HEK293 (cell line): ENCODE measurements at regions not wholly inside any gene's neighbourhood (a gene's known extent, or its start where the extent isn't known, plus 50 kb on each side); places are given as distances from the start of the nearest gene placed in this dataset.

ENCODE experiments used
- CTCF ChIA-PET: fragments of 350-600 bp; formaldehyde crosslinking; extraction: SDS; loops from one replicate; lab custom pipeline; 2021; ENCODE audit warnings: antibody characterized with exemption; lab: Yijun Ruan, JAX
- POLR2A ChIA-PET: fragments of 300-600 bp; formaldehyde crosslinking; extraction: SDS; loops from one replicate; lab custom pipeline; 2020; ENCODE audit warnings: antibody characterized with exemption, inconsistent platforms; lab: Yijun Ruan, JAX
- H3K27ac ChIP-seq: fragments of 200-500 bp; sonication (Bioruptor generic); 2 replicates; pipeline ENCODE4 v1.5.1; 2014; ENCODE audit warnings: low read depth, low read length, control low read depth, inconsistent platforms; ENCODE audit errors: extremely low read depth
- H3K36me3 ChIP-seq, 2 experiments: fragments of 200-500 bp in 1 of 2; sonication (Bioruptor generic) in 1 of 2; 1 replicate in 1 of 2; 2 replicates in 1 of 2; pipeline ENCODE4 v1.5.1; 2014 to 2017; ENCODE audit warnings: inconsistent platforms in 2 of 2, low read length in 2 of 2; ENCODE audit not compliant: control insufficient read depth in 2 of 2, insufficient read depth in 1 of 2
- H3K4me1 ChIP-seq: fragments of 200-500 bp; sonication (Bioruptor generic); 2 replicates; pipeline ENCODE4 v1.5.1; 2014; ENCODE audit warnings: mild to moderate bottlenecking, low read length, inconsistent platforms; ENCODE audit not compliant: control insufficient read depth, insufficient read depth
- H3K4me3 ChIP-seq: 2 replicates; pipeline ENCODE4 v1.5.1; 2011; ENCODE audit warnings: low read depth, mild to moderate bottlenecking, control low read depth, low read length, moderate library complexity
- H3K9me3 ChIP-seq: fragments of 200-500 bp; sonication (Bioruptor generic); 2 replicates; pipeline ENCODE4 v1.5.1; 2014; ENCODE audit warnings: low read depth, low read length, inconsistent platforms; ENCODE audit not compliant: control insufficient read depth, insufficient read depth
- CTCF ChIP-seq: fragments of 450-650 bp; formaldehyde crosslinking; IDR thresholded peaks from 2 replicates; pipeline ENCODE4 v1.5.1; 2016; ENCODE audit warnings: missing biosample characterization, missing genetic modification characterization
- EGR2 ChIP-seq: fragments of 450-650 bp; formaldehyde crosslinking; IDR thresholded peaks from 2 replicates; pipeline ENCODE4 v1.5.1; 2016; ENCODE audit warnings: low read depth, missing biosample characterization, missing genetic modification characterization
- ELK4 ChIP-seq: IDR thresholded peaks from 2 replicates; pipeline ENCODE4 v1.6.1; 2011; ENCODE audit warnings: mild to moderate bottlenecking, low read depth, low read length, borderline replicate concordance
- GLI4 ChIP-seq: fragments of 450-650 bp; formaldehyde crosslinking; IDR thresholded peaks from 2 replicates; pipeline ENCODE4 v1.5.1; 2016; ENCODE audit warnings: missing biosample characterization, missing genetic modification characterization
- GLIS1 ChIP-seq: fragments of 450-650 bp; formaldehyde crosslinking; IDR thresholded peaks from 2 replicates; pipeline ENCODE4 v1.5.1; 2016; ENCODE audit warnings: missing biosample characterization, missing genetic modification characterization
- KLF16 ChIP-seq: fragments of 450-650 bp; formaldehyde crosslinking; IDR thresholded peaks from 2 replicates; pipeline ENCODE4 v1.5.1; 2017; ENCODE audit warnings: missing biosample characterization, missing genetic modification characterization
- PRDM1 ChIP-seq: fragments of 450-650 bp; formaldehyde crosslinking; IDR thresholded peaks from 2 replicates; pipeline ENCODE4; 2016; ENCODE audit warnings: missing biosample characterization, missing genetic modification characterization
- WT1 ChIP-seq: fragments of 450-650 bp; formaldehyde crosslinking; IDR thresholded peaks from 2 replicates; pipeline ENCODE4 v1.5.1; 2016; ENCODE audit warnings: missing biosample characterization, missing genetic modification characterization
- ZBTB10 ChIP-seq: fragments of 450-650 bp; formaldehyde crosslinking; IDR thresholded peaks from 2 replicates; pipeline ENCODE4 v1.5.1; 2016; ENCODE audit warnings: missing biosample characterization, missing genetic modification characterization
- ZFHX2 ChIP-seq: fragments of 450-650 bp; formaldehyde crosslinking; conservative IDR thresholded peaks from 2 replicates; pipeline ENCODE4 v1.5.1; 2016; ENCODE audit warnings: missing biosample characterization, missing genetic modification characterization
- ZNF10 ChIP-seq: fragments of 450-650 bp; formaldehyde crosslinking; IDR thresholded peaks from 2 replicates; pipeline ENCODE4 v1.5.1; 2017; ENCODE audit warnings: missing biosample characterization, missing genetic modification characterization
- ZNF114 ChIP-seq: fragments of 450-650 bp; formaldehyde crosslinking; IDR thresholded peaks from 2 replicates; pipeline ENCODE4 v1.5.0; 2017; ENCODE audit warnings: missing biosample characterization, missing genetic modification characterization
- ZNF146 ChIP-seq: fragments of 450-650 bp; formaldehyde crosslinking; IDR thresholded peaks from 2 replicates; pipeline ENCODE4 v1.5.1; 2016; ENCODE audit warnings: missing biosample characterization, missing genetic modification characterization
- ZNF16 ChIP-seq: fragments of 450-650 bp; formaldehyde crosslinking; IDR thresholded peaks from 2 replicates; pipeline ENCODE4 v1.5.1; 2016; ENCODE audit warnings: low read depth, missing biosample characterization, missing genetic modification characterization
- ZNF19 ChIP-seq: fragments of 450-650 bp; formaldehyde crosslinking; IDR thresholded peaks from 2 replicates; pipeline ENCODE4; 2016; ENCODE audit warnings: missing biosample characterization, missing genetic modification characterization, low read depth
- ZNF248 ChIP-seq: fragments of 450-650 bp; formaldehyde crosslinking; IDR thresholded peaks from 2 replicates; pipeline ENCODE4 v1.5.1; 2017; ENCODE audit warnings: missing biosample characterization, missing genetic modification characterization
- ZNF280C ChIP-seq: fragments of 450-650 bp; formaldehyde crosslinking; IDR thresholded peaks from 2 replicates; pipeline ENCODE4 v1.5.1; 2016; ENCODE audit warnings: missing biosample characterization, missing genetic modification characterization
- ZNF311 ChIP-seq: fragments of 450-650 bp; formaldehyde crosslinking; IDR thresholded peaks from 2 replicates; pipeline ENCODE4 v1.5.1; 2017; ENCODE audit warnings: missing biosample characterization, missing genetic modification characterization, borderline replicate concordance
- ZNF335 ChIP-seq: fragments of 450-650 bp; formaldehyde crosslinking; conservative IDR thresholded peaks from 2 replicates; pipeline ENCODE4 v1.5.1; 2016; ENCODE audit warnings: missing biosample characterization, missing genetic modification characterization
- ZNF426 ChIP-seq: fragments of 450-650 bp; formaldehyde crosslinking; IDR thresholded peaks from 2 replicates; pipeline ENCODE4 v1.5.1; 2017; ENCODE audit warnings: missing biosample characterization, missing genetic modification characterization, mild to moderate bottlenecking, inconsistent platforms, moderate library complexity
- ZNF48 ChIP-seq: fragments of 450-650 bp; formaldehyde crosslinking; IDR thresholded peaks from 2 replicates; pipeline ENCODE4 v1.5.1; 2016; ENCODE audit warnings: missing biosample characterization, missing genetic modification characterization
- ZNF529 ChIP-seq: fragments of 450-650 bp; formaldehyde crosslinking; IDR thresholded peaks from 2 replicates; pipeline ENCODE4 v1.5.1; 2017; ENCODE audit warnings: missing genetic modification characterization, missing biosample characterization; ENCODE audit not compliant: insufficient replicate concordance
- ZNF548 ChIP-seq: fragments of 450-650 bp; formaldehyde crosslinking; IDR thresholded peaks from 2 replicates; pipeline ENCODE4 v1.5.1; 2016; ENCODE audit warnings: missing biosample characterization, missing genetic modification characterization
- ZNF596 ChIP-seq: fragments of 450-650 bp; IDR thresholded peaks from 2 replicates; pipeline ENCODE4 v1.5.0; 2018; ENCODE audit warnings: missing biosample characterization, mild to moderate bottlenecking, missing genetic modification characterization, moderate library complexity
- ZNF785 ChIP-seq: fragments of 450-650 bp; formaldehyde crosslinking; IDR thresholded peaks from 2 replicates; pipeline ENCODE4 v1.5.1; 2016; ENCODE audit warnings: missing biosample characterization, missing genetic modification characterization
- ZNF830 ChIP-seq: fragments of 450-650 bp; IDR thresholded peaks from 2 replicates; pipeline ENCODE4 v1.5.0; 2018; ENCODE audit warnings: missing biosample characterization, missing genetic modification characterization, low read depth, mild to moderate bottlenecking, moderate library complexity

- Histone ChIP-seq H3K27ac (no peak overlapping the region), H3K36me3 (no peaks in the 10 kb centered on the region), H3K4me1 (peaks cover 2% of the 10 kb centered on the region; the same call in 1 of the 2 replicates), H3K4me3 (no peak overlapping the region), H3K9me3 (no peaks in the 10 kb centered on the region)
- CTCF ChIA-PET: no interaction called here
- TF ChIP-seq ZNF785 (tag by site-specific recombination) (no peak), PRDM1 (tag by site-specific recombination) (no peak), ZNF248 (tag by site-specific recombination) (no peak), ZNF529 (tag by site-specific recombination) (no peak), WT1 (tag by site-specific recombination) (no peak), ZBTB10 (tag by site-specific recombination) (no peak), ZNF830 (no peak), ZNF146 (tag by site-specific recombination) (no peak), EGR2 (tag by site-specific recombination) (no peak), ZNF335 (tag by site-specific recombination) (no peak), ZNF114 (tag by site-specific recombination) (no peak), ZNF548 (tag by site-specific recombination) (no peak), GLIS1 (tag by site-specific recombination) (no peak)
- POLR2A ChIA-PET: no interaction called here
Measured at GRCh38 chr5:58232130-58232529, 227.8 kb downstream of the PLK2 start.

- Histone ChIP-seq H3K27ac (no peak overlapping the region), H3K9me3 (no peaks in the 10 kb centered on the region), H3K4me3 (no peak overlapping the region), H3K4me1 (peaks cover 2% of the 10 kb centered on the region; the same call in 1 of the 2 replicates), H3K36me3 (no peaks in the 10 kb centered on the region)
- ChIA-PET CTCF (no interaction called here), POLR2A (no interaction called here)
- TF ChIP-seq ELK4 (no peak), ZNF280C (tag by site-specific recombination) (no peak), ZBTB10 (tag by site-specific recombination) (no peak), EGR2 (tag by site-specific recombination) (peak; percentile 48), ZNF311 (tag by site-specific recombination) (no peak), ZNF19 (no peak), ZNF48 (no peak), KLF16 (tag by site-specific recombination) (no peak), CTCF (tag by site-specific recombination) (no peak), ZNF596 (no peak), ZFHX2 (peak; percentile 58), GLI4 (tag by site-specific recombination) (no peak), ZNF426 (tag by site-specific recombination) (no peak), ZNF16 (no peak), ZNF10 (no peak)
Measured at GRCh38 chr5:58231041-58231440, 228.8 kb downstream of the PLK2 start.
